ENCODE measurements at regions not wholly inside any gene's neighbourhood (a gene's known extent, or its start where the extent isn't known, plus 50 kb on each side); places are given as distances from the start of the nearest gene placed in this dataset.
A peak's percentile ranks its signal among the peaks of the same experiment; 100 is the strongest.

GRCh38 chr1:228546541-228547463 is 59.6 kb downstream of the RNF187 start:
- no peak for DNase-seq

- no peak for DNase-seq
Measured at GRCh38 chr1:228547464-228547792, 60.2 kb downstream of the RNF187 start.

- DNase-seq = no peak
Measured at GRCh38 chr1:228548788-228549187, 61.6 kb downstream of the RNF187 start.

GRCh38 chr1:228552596-228553176 is 65.5 kb downstream of the RNF187 start:
- no peak for DNase-seq

- no peak for DNase-seq
Measured at GRCh38 chr1:228554107-228554506, 66.9 kb downstream of the RNF187 start.

- peak; percentile 9 for DNase-seq
Measured at GRCh38 chr1:228555074-228555994, 68.2 kb downstream of the RNF187 start.

GRCh38 chr1:228556634-228557430 is 69.7 kb downstream of the RNF187 start:
- DNase-seq = peak; percentile 16

Data from stimulated activated CD4-positive, alpha-beta T cell treated with anti-CD3 and anti-CD28 coated beads, Interleukin-4, amount 100 ng/mL, for 1 hour (primary cell).